ENCODE measurements at regions not wholly inside any gene's neighbourhood (a gene's known extent, or its start where the extent isn't known, plus 50 kb on each side); places are given as distances from the start of the nearest gene placed in this dataset.

DNA sequence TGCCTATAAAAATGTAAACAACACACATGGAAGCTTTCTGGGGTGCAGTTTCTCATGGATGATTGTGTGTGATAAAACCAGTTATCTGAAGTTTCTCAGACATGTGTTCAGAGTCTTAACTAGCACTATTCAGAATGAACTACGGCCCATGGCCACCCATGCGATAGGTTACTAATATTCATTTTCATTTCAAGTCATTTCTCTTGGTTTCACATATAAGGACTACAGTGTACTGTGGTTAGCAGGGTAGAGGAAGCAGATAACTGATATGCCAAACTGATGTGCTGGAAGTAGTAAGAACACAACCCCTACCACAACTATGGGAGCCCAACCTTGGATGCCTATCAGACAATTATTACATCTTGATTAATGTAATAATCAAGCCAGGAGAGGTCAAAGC is 372.1 kb downstream of the DTWD2 start:
- no peak for ATAC-seq (replicated peaks; ENCODE audit: extremely low read depth, poor library complexity, severe bottlenecking)
- Mint-ChIP-seq H3K4me1 (no peaks in the 10 kb centered on the region), H3K27me3 (no peaks in the 10 kb centered on the region), H3K36me3 (ENCODE audit: insufficient read depth) (no peaks in the 10 kb centered on the region), H3K27ac (ENCODE audit: low read depth) (no peak overlapping the region), H3K9me3 (no peaks in the 10 kb centered on the region), H3K4me3 (no peak overlapping the region)
- no peak for DNase-seq (ENCODE audit: low spot score in 2 of 2)

DNA sequence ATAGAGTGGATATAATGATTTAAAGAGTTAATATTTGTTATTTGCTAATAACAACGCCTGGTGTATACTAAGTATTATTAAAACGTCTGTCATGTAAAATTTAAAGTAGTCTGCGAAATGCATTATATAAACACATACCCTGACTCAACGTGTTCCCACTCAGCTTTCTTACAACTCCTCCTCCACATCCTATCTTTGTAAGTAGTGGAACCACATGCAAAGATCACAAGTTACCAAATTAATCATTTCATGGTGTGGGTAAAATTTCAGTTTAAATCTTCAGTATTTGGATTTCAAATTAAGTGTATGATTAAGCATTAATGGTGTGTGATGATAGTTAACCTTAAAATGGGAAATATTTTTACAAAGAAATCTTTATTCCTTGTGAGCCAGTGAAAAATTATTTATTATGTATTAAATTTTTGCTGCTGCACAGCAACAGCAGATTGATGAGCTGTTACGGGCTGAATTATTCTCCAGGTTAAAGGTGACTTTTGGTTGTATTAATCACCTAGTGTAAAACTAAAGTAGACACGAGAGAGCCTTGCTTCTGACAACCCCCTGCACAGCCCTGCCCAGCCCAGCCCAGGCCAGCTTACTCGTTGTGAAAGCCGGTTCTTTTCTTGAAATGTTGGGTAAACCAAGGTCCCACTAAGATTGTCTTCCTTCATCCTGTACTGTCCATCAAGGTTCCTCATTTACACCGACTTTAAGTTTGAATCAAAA is 373.5 kb downstream of the DTWD2 start:
- ATAC-seq (replicated peaks; ENCODE audit: extremely low read depth, poor library complexity, severe bottlenecking) (no peak), DNase-seq (ENCODE audit: low spot score in 2 of 2) (no peak)
- Mint-ChIP-seq H3K36me3 (ENCODE audit: insufficient read depth) (no peaks in the 10 kb centered on the region), H3K4me3 (no peak overlapping the region), H3K27ac (ENCODE audit: low read depth) (no peak overlapping the region), H3K4me1 (no peaks in the 10 kb centered on the region), H3K9me3 (no peaks in the 10 kb centered on the region), H3K27me3 (no peaks in the 10 kb centered on the region)

DNA sequence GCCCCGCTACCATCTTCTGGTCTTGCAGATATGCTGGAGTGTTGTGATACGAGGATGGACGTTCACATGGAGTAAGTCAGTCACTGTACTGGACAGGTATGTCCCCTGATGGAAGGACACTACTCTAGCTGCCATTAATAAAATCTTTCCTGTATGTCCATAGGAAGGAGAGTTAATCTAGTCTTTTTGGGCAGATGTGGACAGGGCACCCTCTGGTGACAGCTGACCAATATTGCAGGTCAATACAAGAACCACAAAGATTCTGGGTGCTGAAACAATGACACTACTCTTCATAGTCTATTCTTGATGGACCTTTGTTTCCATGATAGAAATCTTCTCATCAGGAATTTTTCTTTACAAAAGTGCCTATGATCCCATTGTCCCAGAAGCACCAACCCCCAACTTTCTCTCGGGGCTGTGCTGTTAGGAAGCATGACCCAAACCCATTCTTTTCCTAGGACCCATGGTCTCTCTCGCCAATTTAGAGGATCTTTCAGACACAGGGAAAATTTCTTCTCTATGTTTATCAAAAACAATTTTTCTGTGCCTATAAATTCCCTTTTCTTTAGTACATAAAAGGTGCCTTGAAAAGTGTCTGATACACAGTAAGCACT is 376.9 kb downstream of the DTWD2 start:
- Mint-ChIP-seq H3K27ac (ENCODE audit: low read depth) (no peak overlapping the region), H3K4me3 (no peak overlapping the region), H3K27me3 (no peaks in the 10 kb centered on the region), H3K36me3 (ENCODE audit: insufficient read depth) (no peaks in the 10 kb centered on the region), H3K9me3 (no peaks in the 10 kb centered on the region), H3K4me1 (no peaks in the 10 kb centered on the region)
- ATAC-seq (replicated peaks; ENCODE audit: extremely low read depth, poor library complexity, severe bottlenecking) (no peak), DNase-seq (ENCODE audit: low spot score in 2 of 2) (no peak)

GRCh38 chr5:118606940-118607339 is 381.4 kb downstream of the DTWD2 start:
- ATAC-seq (replicated peaks; ENCODE audit: extremely low read depth, poor library complexity, severe bottlenecking) (no peak), DNase-seq (ENCODE audit: low spot score in 2 of 2) (no peak)
- H3K4me1 Mint-ChIP-seq, result no peaks in the 10 kb centered on the region
- no peaks in the 10 kb centered on the region for H3K27me3 Mint-ChIP-seq
- no peaks in the 10 kb centered on the region for H3K36me3 Mint-ChIP-seq (ENCODE audit: insufficient read depth)
- H3K27ac Mint-ChIP-seq (ENCODE audit: low read depth), result no peak overlapping the region
- H3K4me3 Mint-ChIP-seq, result no peak overlapping the region
- H3K9me3 Mint-ChIP-seq, result peaks cover 5% of the 10 kb centered on the region

GRCh38 chr5:118605761-118606160 is 382.6 kb downstream of the DTWD2 start:
- H3K4me1 Mint-ChIP-seq, result no peaks in the 10 kb centered on the region
- H3K36me3 Mint-ChIP-seq (ENCODE audit: insufficient read depth), result no peaks in the 10 kb centered on the region
- H3K27ac Mint-ChIP-seq (ENCODE audit: low read depth), result no peak overlapping the region
- H3K9me3 Mint-ChIP-seq, result peaks cover 5% of the 10 kb centered on the region
- no peak overlapping the region for H3K4me3 Mint-ChIP-seq
- no peaks in the 10 kb centered on the region for H3K27me3 Mint-ChIP-seq
- no peak for ATAC-seq (replicated peaks; ENCODE audit: extremely low read depth, poor library complexity, severe bottlenecking)
- DNase-seq (ENCODE audit: low spot score in 2 of 2), result no peak

- ATAC-seq (replicated peaks; ENCODE audit: extremely low read depth, poor library complexity, severe bottlenecking), result no peak
- H3K4me1 Mint-ChIP-seq, result no peaks in the 10 kb centered on the region
- no peaks in the 10 kb centered on the region for H3K36me3 Mint-ChIP-seq (ENCODE audit: insufficient read depth)
- H3K4me3 Mint-ChIP-seq, result no peak overlapping the region
- no peaks in the 10 kb centered on the region for H3K27me3 Mint-ChIP-seq
- H3K9me3 Mint-ChIP-seq, result peaks cover 5% of the 10 kb centered on the region
- no peak overlapping the region for H3K27ac Mint-ChIP-seq (ENCODE audit: low read depth)
- DNase-seq (ENCODE audit: low spot score in 2 of 2), result no peak
Measured at GRCh38 chr5:118604106-118604505, 384.2 kb downstream of the DTWD2 start.

GRCh38 chr5:118603278-118603677 is 385.1 kb downstream of the DTWD2 start:
- Mint-ChIP-seq H3K4me3 (no peak overlapping the region), H3K9me3 (peaks cover 5% of the 10 kb centered on the region)
- no peak for DNase-seq (ENCODE audit: low spot score in 2 of 2)

DNA sequence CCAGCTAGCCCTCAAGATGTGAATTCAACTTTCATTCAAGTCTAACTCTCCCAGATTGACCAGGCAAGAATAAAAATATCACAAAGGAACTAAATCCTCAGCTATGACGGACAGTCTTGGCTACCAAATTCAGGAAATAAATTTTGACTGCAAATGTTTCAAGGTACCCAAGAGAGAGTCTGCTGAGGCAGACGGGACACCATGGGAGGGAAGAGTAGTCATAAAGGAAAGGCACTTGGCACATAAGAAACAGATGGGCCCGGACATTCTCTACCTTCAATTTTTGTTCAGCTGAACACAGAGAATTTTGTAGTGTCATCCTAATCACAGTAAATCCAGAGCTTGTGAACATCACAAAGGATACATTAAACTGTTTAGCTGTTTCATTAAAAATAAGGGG is 390.0 kb downstream of the DTWD2 start:
- no peak overlapping the region for H3K4me3 Mint-ChIP-seq
- H3K4me1 Mint-ChIP-seq, result no peaks in the 10 kb centered on the region
- H3K27ac Mint-ChIP-seq (ENCODE audit: low read depth), result no peak overlapping the region
- no peaks in the 10 kb centered on the region for H3K36me3 Mint-ChIP-seq (ENCODE audit: insufficient read depth)
- no peaks in the 10 kb centered on the region for H3K27me3 Mint-ChIP-seq
- no peak for ATAC-seq (replicated peaks; ENCODE audit: extremely low read depth, poor library complexity, severe bottlenecking)
- DNase-seq (ENCODE audit: low spot score in 2 of 2), result no peak
- peaks cover 4% of the 10 kb centered on the region for H3K9me3 Mint-ChIP-seq

More at GRCh38 chr5:118603278-118603677, 385.1 kb downstream of the DTWD2 start:
- Mint-ChIP-seq H3K4me1 (no peaks in the 10 kb centered on the region), H3K27ac (ENCODE audit: low read depth) (no peak overlapping the region), H3K27me3 (no peaks in the 10 kb centered on the region), H3K36me3 (ENCODE audit: insufficient read depth) (no peaks in the 10 kb centered on the region)
- no peak for ATAC-seq (replicated peaks; ENCODE audit: extremely low read depth, poor library complexity, severe bottlenecking)

DNA sequence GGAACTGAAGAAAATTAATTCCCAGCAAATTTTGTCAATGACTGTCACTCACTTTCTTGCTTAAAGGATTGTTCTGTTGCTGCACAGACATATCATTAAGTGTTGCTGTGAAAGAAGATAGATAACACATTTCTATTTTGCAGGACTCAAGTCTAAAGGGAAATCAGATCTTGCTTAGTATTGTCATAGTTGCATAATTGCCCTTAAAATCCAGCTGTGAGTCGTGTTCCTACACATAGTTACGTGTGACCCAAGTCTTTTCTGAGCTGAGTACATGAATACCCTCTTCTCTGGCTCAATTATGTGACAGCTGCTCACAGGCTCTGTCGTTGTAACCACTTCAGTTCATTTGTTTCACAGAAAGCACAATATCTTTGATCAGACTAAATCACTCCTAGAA is 390.8 kb downstream of the DTWD2 start:
- Mint-ChIP-seq H3K36me3 (ENCODE audit: insufficient read depth) (no peaks in the 10 kb centered on the region), H3K27ac (ENCODE audit: low read depth) (no peak overlapping the region), H3K4me3 (no peak overlapping the region), H3K27me3 (no peaks in the 10 kb centered on the region), H3K4me1 (no peaks in the 10 kb centered on the region), H3K9me3 (no peaks in the 10 kb centered on the region)
- ATAC-seq (replicated peaks; ENCODE audit: extremely low read depth, poor library complexity, severe bottlenecking) (no peak), DNase-seq (ENCODE audit: low spot score in 2 of 2) (no peak)

- ATAC-seq (replicated peaks; ENCODE audit: extremely low read depth, poor library complexity, severe bottlenecking), result no peak
- no peak overlapping the region for H3K27ac Mint-ChIP-seq (ENCODE audit: low read depth)
- H3K4me3 Mint-ChIP-seq, result no peak overlapping the region
- no peaks in the 10 kb centered on the region for H3K4me1 Mint-ChIP-seq
- no peaks in the 10 kb centered on the region for H3K27me3 Mint-ChIP-seq
- peaks cover under 1% of the 10 kb centered on the region for H3K9me3 Mint-ChIP-seq
- H3K36me3 Mint-ChIP-seq (ENCODE audit: insufficient read depth), result no peaks in the 10 kb centered on the region
- DNase-seq (ENCODE audit: low spot score in 2 of 2), result no peak
Measured at GRCh38 chr5:118596255-118596654, 392.1 kb downstream of the DTWD2 start.

DNA sequence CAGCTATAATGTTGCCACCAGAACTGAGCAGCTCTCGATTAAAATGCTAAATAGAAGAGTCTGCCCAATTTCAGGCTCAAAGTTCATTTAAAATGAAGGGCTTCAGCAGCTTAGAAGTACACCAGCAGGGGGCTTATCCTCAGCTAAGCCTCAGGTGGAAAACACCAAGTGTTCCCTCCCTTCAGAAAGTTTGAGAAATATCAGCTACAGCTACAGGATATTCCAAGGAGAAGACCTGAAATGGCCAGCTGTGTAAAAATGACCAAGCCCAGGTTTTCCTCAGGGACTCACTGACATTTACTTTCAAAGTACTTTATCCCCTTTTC is 395.4 kb downstream of the DTWD2 start:
- Mint-ChIP-seq H3K4me1 (no peaks in the 10 kb centered on the region), H3K27ac (ENCODE audit: low read depth) (no peak overlapping the region), H3K9me3 (peaks cover 7% of the 10 kb centered on the region), H3K36me3 (ENCODE audit: insufficient read depth) (no peaks in the 10 kb centered on the region), H3K27me3 (no peaks in the 10 kb centered on the region), H3K4me3 (no peak overlapping the region)
- ATAC-seq (replicated peaks; ENCODE audit: extremely low read depth, poor library complexity, severe bottlenecking), result no peak
- no peak for DNase-seq (ENCODE audit: low spot score in 2 of 2)

- Mint-ChIP-seq H3K36me3 (ENCODE audit: insufficient read depth) (no peaks in the 10 kb centered on the region), H3K9me3 (peaks cover 12% of the 10 kb centered on the region), H3K27me3 (no peaks in the 10 kb centered on the region), H3K4me3 (no peak overlapping the region), H3K27ac (ENCODE audit: low read depth) (no peak overlapping the region), H3K4me1 (no peaks in the 10 kb centered on the region)
- ATAC-seq (replicated peaks; ENCODE audit: extremely low read depth, poor library complexity, severe bottlenecking) (no peak), DNase-seq (ENCODE audit: low spot score in 2 of 2) (no peak)
Measured at GRCh38 chr5:118592229-118593002, 395.9 kb downstream of the DTWD2 start.

DNA sequence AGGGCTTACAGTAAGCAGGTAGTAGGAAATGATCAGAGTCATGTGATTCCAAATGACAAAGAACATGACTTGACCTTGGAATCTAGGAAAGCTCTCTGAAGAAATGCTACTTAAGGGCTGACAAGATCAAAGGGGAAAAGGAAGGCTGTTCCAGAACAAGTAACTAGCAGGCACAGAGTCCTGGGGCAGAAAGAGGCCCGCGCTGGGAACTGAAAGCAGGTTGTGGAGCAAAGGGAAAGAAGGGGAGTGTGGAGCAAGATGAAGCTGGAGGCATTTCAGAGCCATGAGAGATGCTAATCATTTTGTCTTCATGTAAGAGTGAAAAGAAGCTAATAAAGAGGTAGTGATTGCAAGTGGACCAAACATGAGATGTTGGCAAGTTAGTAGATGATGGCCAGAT is 397.5 kb downstream of the DTWD2 start:
- Mint-ChIP-seq H3K36me3 (ENCODE audit: insufficient read depth) (no peaks in the 10 kb centered on the region), H3K9me3 (peaks cover 18% of the 10 kb centered on the region), H3K4me3 (no peak overlapping the region), H3K27ac (ENCODE audit: low read depth) (no peak overlapping the region), H3K4me1 (no peaks in the 10 kb centered on the region), H3K27me3 (no peaks in the 10 kb centered on the region)
- DNase-seq (ENCODE audit: low spot score in 2 of 2) (no peak), ATAC-seq (replicated peaks; ENCODE audit: extremely low read depth, poor library complexity, severe bottlenecking) (no peak)
